HCT116 (cell line): ENCODE measurements at regions not wholly inside any gene's neighbourhood (a gene's known extent, or its start where the extent isn't known, plus 50 kb on each side); places are given as distances from the start of the nearest gene placed in this dataset.

Experiments used
- ATAC-seq: fragments of 200-7000 bp; cut with Tn5 transposase; 2 replicates; pipeline ENCODE4 v1.9.1; 2020; ENCODE audit warnings: mild to moderate bottlenecking, moderate library complexity
- BruUV-seq: library from RNA; stranded (reverse); fragments of 400-500 nt; replicated peaks from 2 replicates; lab custom pipeline; 2021; lab: Mats Ljungman, UMichigan
- CTCF ChIA-PET: fragments of 300-600 bp; sonication (Branson Sonifier 250); formaldehyde crosslinking; loops from one replicate; lab custom pipeline; 2021; ENCODE audit warnings: antibody characterized with exemption; lab: Charles Lee
- POLR2A ChIA-PET: fragments of 300-600, 350-600 bp; sonication (Branson Sonifier 250); formaldehyde crosslinking; loops from one replicate; lab custom pipeline; 2021; ENCODE audit warnings: antibody characterized with exemption; lab: Charles Lee
- RAD21 ChIA-PET, 2 experiments: fragments of 300-600 bp; sonication (Branson Sonifier 250); formaldehyde crosslinking; loops; one replicate each; lab custom pipeline; 2023; ENCODE audit warnings: low total read pairs in 2 of 2; ENCODE audit not compliant: uncharacterized antibody in 2 of 2, unreplicated experiment in 2 of 2, low non-redundant PET in 1 of 2; lab: Charles Lee
- DNase-seq: peaks from one replicate; pipeline ENCODE4 v3.0.0-alpha.2; 2010; ENCODE audit warnings: low read depth, low spot score
- H2AFZ ChIP-seq: fragments of 200-600 bp; shearing (Covaris generic), sonication (generic); 2 replicates; pipeline ENCODE4 v1.6.1; 2017; ENCODE audit warnings: low read depth, mixed run types, mixed read lengths, antibody characterized with exemption, low read length; ENCODE audit not compliant: poor library complexity, severe bottlenecking
- H3K27ac ChIP-seq: 2 replicates; pipeline ENCODE4 v1.5.1; 2012; ENCODE audit warnings: low read depth, low read length
- H3K27me3 ChIP-seq: fragments of 200-600 bp; sonication (generic); 2 replicates; pipeline ENCODE4 v1.6.1; 2016; ENCODE audit warnings: mixed run types, low read length, mixed read lengths; ENCODE audit not compliant: insufficient read depth
- H3K36me3 ChIP-seq, 2 experiments: fragments of 200-500 bp in 1 of 2; fragments of 200-600 bp in 1 of 2; sonication (Bioruptor generic) in 1 of 2; sonication (generic) in 1 of 2; 2 replicates each; pipeline versions ENCODE4 v1.5.1 to v1.6.1; 2014 to 2016; ENCODE audit warnings: low read length in 2 of 2, inconsistent platforms in 1 of 2, mixed read lengths in 1 of 2, mixed run types in 1 of 2; ENCODE audit not compliant: insufficient read depth in 2 of 2, control insufficient read depth in 1 of 2
- H3K4me1 ChIP-seq, 2 experiments: fragments of 200-600 bp in 1 of 2; sonication (generic) in 1 of 2; 2 replicates each; pipeline versions ENCODE4 v1.5.1 to v1.6.1; 2012 to 2017; ENCODE audit warnings: low read length in 2 of 2, inconsistent platforms in 1 of 2, mild to moderate bottlenecking in 1 of 2, mixed read lengths in 1 of 2, mixed run types in 1 of 2, moderate library complexity in 1 of 2; ENCODE audit not compliant: insufficient read depth in 2 of 2, control insufficient read depth in 1 of 2
- H3K4me2 ChIP-seq: fragments of 200-600 bp; sonication (generic); 2 replicates; pipeline ENCODE4 v1.6.1; 2017; ENCODE audit warnings: mixed run types, low read length, mixed read lengths
- H3K4me3 ChIP-seq, 2 experiments: fragments of 200-600 bp in 1 of 2; sonication (generic) in 1 of 2; replicated peaks in 1 of 2; 2 replicates each; pipeline ENCODE4 v1.5.1; 2011 to 2016; ENCODE audit warnings: low read length in 2 of 2, control low read depth in 1 of 2, low read depth in 1 of 2, mild to moderate bottlenecking in 1 of 2, mixed read lengths in 1 of 2, mixed run types in 1 of 2
- H3K79me2 ChIP-seq: fragments of 200-600 bp; sonication (generic); 2 replicates; pipeline ENCODE4 v1.6.1; 2017; ENCODE audit warnings: mild to moderate bottlenecking, mixed run types, low read length, moderate library complexity, mixed read lengths; ENCODE audit not compliant: insufficient read depth
- H3K9ac ChIP-seq: fragments of 200-600 bp; sonication (generic); 2 replicates; pipeline ENCODE4 v1.6.1; 2016; ENCODE audit warnings: low read length, mixed read lengths
- H3K9me2 ChIP-seq: fragments of 200-600 bp; sonication (generic), shearing (Covaris generic); 2 replicates; pipeline ENCODE4 v1.6.1; 2017; ENCODE audit warnings: mixed run types, mild to moderate bottlenecking, moderate library complexity; ENCODE audit not compliant: insufficient read depth
- H3K9me3 ChIP-seq, 2 experiments: fragments of 200-500 bp in 1 of 2; fragments of 200-600 bp in 1 of 2; sonication (Bioruptor generic) in 1 of 2; sonication (generic) in 1 of 2; 2 replicates each; pipeline ENCODE4 v1.6.1; 2014 to 2017; ENCODE audit warnings: low read length in 2 of 2, mixed read lengths in 2 of 2, inconsistent platforms in 1 of 2, low read depth in 1 of 2, mild to moderate bottlenecking in 1 of 2, mixed run types in 1 of 2, moderate library complexity in 1 of 2; ENCODE audit not compliant: control insufficient read depth in 1 of 2, insufficient read depth in 1 of 2
- H4K20me1 ChIP-seq: fragments of 200-600 bp; sonication (generic), shearing (Covaris generic); 2 replicates; pipeline ENCODE4 v1.6.1; 2017; ENCODE audit warnings: mixed run types, mild to moderate bottlenecking, moderate library complexity; ENCODE audit not compliant: insufficient read depth
- ELF1 ChIP-seq: IDR thresholded peaks from 2 replicates; pipeline ENCODE4 v1.6.1; 2012; ENCODE audit warnings: low read depth, borderline replicate concordance
- FOSL1 ChIP-seq: IDR thresholded peaks from 2 replicates; pipeline ENCODE4 v1.6.1; 2012; ENCODE audit warnings: low read depth
- REST ChIP-seq: IDR thresholded peaks from 2 replicates; pipeline ENCODE4 v1.6.1; 2012; ENCODE audit warnings: low read depth
- intact Hi-C: fragments of 100-400 bp; cut with micrococcal nuclease; formaldehyde crosslinking; loops from 2 replicates; pipeline ENCODE4 v1.10.0; 2022
- TF ChIP-seq, protein P1 (sequence below), 3 experiments: fragments of 200-600 bp in 1 of 3; sonication (generic) in 1 of 3; IDR thresholded peaks in 2 of 3; conservative IDR thresholded peaks in 1 of 3; 2 replicates each; pipeline ENCODE4 v1.5.1; 2012 to 2017; ENCODE audit warnings: low read depth in 2 of 3, low read length in 2 of 3, antibody characterized with exemption in 1 of 3, borderline replicate concordance in 1 of 3, control low read depth in 1 of 3, mild to moderate bottlenecking in 1 of 3, mixed read lengths in 1 of 3, mixed run types in 1 of 3, moderate library complexity in 1 of 3; ENCODE audit not compliant: insufficient read depth in 1 of 3

DNA sequence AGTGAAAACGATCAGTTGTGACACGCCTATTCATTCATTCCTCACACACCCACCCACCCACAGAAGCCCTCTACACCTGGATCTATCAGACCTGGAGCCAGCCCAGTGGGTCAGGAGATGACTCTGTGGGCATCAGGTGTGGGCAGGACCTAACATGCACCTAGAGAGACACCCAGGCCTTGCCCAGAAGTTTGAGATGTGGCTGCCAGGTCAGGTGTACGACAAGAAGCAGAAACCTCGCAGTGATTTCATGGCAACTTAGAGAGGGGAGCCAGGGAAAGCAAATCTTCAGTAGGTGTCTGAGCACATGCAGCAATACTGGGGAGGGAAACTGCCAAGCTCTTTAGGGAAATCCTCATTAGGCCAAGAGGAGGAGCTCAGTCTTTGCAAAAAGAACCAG lies 264.7 kb upstream of the ROPN1 start:
- H3K9me2 ChIP-seq, result no peaks in the 10 kb centered on the region
- H3K4me2 ChIP-seq, result no peak overlapping the region
- H3K27me3 ChIP-seq, result peaks cover 28% of the 10 kb centered on the region
- no peak overlapping the region for H3K9ac ChIP-seq
- H3K36me3 ChIP-seq, result no peaks in the 10 kb centered on the region
- no peak overlapping the region for H2AFZ ChIP-seq
- intact Hi-C loops, result no loop called here
- TF ChIP-seq ELF1 (no peak), REST (no peak), FOSL1 (no peak)
- TF ChIP-seq, protein P1, sequence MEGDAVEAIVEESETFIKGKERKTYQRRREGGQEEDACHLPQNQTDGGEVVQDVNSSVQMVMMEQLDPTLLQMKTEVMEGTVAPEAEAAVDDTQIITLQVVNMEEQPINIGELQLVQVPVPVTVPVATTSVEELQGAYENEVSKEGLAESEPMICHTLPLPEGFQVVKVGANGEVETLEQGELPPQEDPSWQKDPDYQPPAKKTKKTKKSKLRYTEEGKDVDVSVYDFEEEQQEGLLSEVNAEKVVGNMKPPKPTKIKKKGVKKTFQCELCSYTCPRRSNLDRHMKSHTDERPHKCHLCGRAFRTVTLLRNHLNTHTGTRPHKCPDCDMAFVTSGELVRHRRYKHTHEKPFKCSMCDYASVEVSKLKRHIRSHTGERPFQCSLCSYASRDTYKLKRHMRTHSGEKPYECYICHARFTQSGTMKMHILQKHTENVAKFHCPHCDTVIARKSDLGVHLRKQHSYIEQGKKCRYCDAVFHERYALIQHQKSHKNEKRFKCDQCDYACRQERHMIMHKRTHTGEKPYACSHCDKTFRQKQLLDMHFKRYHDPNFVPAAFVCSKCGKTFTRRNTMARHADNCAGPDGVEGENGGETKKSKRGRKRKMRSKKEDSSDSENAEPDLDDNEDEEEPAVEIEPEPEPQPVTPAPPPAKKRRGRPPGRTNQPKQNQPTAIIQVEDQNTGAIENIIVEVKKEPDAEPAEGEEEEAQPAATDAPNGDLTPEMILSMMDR (IDR thresholded peaks at IDR 0.05 in 2 of 3, conservative IDR thresholded peaks at IDR 0.05 in 1 of 3; ENCODE audit: borderline replicate concordance in 1 of 3, insufficient read depth in 1 of 3, low read depth in 2 of 3, low read length in 2 of 3), result no peak
- peaks cover 0 to 5% of the 10 kb centered on the region in 2 experiments; a peak in 1 of 4 replicates for H3K4me1 ChIP-seq
- H3K4me3 ChIP-seq, result no peak overlapping the region
- H3K79me2 ChIP-seq, result no peaks in the 10 kb centered on the region
- ChIA-PET RAD21 (no interaction called here), CTCF (no interaction called here), POLR2A (no interaction called here)
- H4K20me1 ChIP-seq, result no peaks in the 10 kb centered on the region
- ATAC-seq (no peak), DNase-seq (no peak)
- no TSS peak for BruUV-seq
- no peaks in the 10 kb centered on the region for H3K9me3 ChIP-seq
- H3K27ac ChIP-seq, result no peak overlapping the region
